HG02884 (cell line): ENCODE measurements at regions not wholly inside any gene's neighbourhood (a gene's known extent, or its start where the extent isn't known, plus 50 kb on each side); places are given as distances from the start of the nearest gene placed in this dataset.
A peak's percentile ranks its signal among the peaks of the same experiment; 100 is the strongest.
"Not testable (repeated sequence)": the region's sequence is repeated elsewhere in the genome, so short reads cannot be mapped to it uniquely, and the experiment has no call there.

Source experiments
- ATAC-seq: cut with Tn5 transposase; IDR thresholded peaks from one replicate; pipeline ENCODE4 v1.9.1; 2021; ENCODE audit warnings: mild to moderate bottlenecking, moderate library complexity; ENCODE audit not compliant: unreplicated experiment

DNA sequence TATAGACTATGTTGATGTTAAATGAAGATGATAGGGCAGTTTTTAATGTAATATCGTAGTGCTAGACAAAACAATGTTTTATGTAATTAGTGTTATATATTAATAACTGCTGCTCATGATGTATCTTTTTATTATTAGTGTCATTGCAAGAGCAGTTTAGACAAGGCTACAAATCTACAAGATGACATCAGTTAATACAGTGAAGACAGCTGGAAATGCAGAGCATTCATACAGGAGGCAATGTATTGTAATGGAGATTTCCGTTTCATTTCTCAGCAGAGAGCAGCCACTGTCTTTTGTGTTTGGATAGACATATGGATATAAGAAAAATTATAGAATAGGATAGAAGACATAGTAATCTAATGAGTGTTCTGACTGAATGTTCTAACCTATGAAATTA, 178.0 kb downstream of the FOXG1 start:
- ATAC-seq = no peak

DNA sequence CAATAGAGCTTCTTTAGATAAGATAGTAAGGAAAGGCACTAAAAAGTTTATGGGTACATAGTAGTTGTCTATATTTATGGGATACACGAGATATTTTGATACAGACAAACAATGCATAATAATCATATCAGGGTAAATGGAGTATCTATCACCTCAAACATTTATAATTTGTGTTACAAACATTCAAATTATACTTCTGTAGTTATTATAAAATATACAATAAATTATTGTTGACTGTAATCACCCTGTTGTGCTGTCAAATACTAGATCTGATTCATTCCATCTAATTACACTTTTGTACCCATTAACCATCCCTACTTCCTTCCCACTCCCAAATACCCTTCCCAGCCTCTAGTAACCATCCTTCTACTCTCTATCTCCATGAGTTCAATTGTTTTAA, 179.7 kb downstream of the FOXG1 start:
- ATAC-seq = no peak

DNA sequence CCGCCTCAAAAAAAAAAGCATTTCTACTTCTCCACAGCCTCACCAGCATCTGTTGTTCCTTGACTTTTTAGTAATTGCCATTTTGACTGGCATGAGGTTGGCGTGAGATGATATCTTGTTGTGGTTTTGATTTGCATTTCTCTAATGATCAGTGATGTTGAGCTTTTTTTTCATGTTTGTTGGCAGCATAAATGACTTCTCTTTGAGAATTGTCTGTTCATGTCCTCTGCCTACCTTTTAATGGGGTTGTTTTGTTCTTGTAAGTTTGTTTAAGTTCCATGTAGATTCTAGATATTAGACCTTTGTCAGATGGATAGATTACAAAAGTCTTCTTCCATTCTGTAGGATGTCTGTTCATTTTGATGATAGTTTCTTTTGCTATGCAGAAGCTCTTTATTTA, 182.9 kb downstream of the FOXG1 start:
- ATAC-seq = no peak

DNA sequence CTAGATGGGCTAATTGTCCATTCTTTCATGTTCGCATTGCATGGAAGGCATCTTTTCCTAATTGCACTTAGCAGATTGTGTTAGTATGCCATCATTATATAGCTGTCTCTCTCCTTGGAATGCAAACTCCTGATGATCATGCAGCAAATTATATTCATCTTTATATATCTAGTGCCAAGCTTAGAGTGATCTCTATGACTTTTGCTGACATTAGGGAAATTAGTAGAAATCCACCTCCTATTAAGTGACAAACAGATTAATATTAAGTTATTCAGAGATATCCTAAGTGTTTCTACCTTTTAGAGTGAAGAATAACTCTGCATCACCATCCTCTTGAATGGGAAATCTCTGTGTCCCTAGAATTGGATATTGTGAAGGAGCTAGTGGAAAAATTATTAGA, 185.6 kb downstream of the FOXG1 start:
- ATAC-seq = no peak

DNA sequence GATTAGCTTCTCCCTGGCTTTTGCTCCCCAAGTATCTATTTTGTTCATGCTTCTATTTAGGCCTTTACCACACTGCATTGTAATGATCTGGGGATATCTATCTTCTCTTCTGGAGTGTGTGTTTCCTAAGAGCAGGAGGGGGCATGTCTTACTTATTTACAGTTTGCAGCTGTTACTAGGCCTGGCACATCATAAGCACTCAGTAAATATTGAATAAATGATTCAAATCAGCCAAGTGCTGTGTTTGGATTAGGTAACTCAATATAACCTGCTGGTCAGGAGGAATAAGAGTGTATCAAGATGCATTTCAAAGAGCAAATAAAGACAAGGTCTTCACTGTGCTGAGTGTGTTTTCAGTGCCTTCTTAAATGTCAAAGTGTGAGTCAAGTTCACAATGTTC, 186.1 kb downstream of the FOXG1 start:
- ATAC-seq = no peak

GRCh38 chr14:28953973-28954372, 187.4 kb downstream of the FOXG1 start:
- ATAC-seq = no peak

DNA sequence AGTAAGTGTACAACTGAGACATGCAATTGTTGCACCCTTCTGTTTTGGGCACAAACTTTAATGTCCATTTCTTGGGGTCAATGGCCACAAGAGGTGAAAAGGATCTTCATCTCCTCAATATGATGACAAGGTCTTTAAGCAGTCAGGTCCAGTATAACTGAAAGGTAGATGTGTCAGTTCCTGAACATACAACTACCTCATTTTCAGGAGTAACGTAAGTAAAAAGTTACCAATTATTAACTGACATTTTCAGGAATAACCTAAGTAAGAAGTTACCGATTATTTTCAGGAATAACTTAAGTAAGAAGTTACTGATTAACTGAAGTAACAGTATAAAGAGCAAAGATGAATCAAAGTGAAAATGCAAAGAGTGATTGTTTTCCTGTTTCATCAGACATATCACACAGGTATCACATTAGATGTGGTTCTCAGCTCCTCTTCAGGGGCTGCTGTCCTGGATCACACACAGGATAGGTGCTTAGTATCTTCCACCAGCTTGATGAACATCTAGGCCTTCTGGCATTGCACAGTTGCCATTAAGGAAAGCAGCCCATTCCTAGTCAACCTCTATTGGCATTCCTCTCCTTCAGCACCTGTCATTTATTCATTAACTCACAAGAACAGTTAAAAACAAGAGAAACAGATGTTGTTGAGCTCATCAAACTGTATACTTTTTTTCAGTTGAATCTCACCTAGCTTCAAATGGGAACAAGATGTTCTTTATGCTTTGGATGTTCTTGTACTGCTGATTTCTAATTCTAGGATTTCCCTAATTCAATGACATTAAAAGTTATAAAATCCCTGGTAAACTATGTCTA, 200.0 kb downstream of the FOXG1 start:
- ATAC-seq = peak; percentile 50

- no peak for ATAC-seq
Observed at GRCh38 chr14:28975084-28975483, 208.5 kb downstream of the FOXG1 start.

DNA sequence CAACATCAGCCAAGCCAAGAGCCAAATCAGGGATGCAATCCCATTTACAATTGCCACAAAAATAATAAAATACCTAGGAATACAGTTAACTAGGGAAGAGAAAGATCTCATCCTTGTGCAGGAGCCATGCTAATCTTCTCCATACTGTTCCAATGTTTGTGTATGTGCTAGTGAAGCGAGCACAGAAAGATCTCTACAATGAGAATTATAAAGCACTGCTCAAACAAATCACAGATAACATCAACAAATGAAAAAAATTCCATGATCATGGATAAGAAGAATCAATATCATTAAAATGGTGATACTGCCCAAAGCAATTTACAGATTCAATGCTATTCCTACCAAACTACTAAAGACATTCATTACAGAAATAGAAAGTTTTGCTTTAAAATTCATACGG, 215.6 kb downstream of the FOXG1 start:
- ATAC-seq = no peak

GRCh38 chr14:28983279-28983678, 216.7 kb downstream of the FOXG1 start:
- no peak for ATAC-seq

DNA sequence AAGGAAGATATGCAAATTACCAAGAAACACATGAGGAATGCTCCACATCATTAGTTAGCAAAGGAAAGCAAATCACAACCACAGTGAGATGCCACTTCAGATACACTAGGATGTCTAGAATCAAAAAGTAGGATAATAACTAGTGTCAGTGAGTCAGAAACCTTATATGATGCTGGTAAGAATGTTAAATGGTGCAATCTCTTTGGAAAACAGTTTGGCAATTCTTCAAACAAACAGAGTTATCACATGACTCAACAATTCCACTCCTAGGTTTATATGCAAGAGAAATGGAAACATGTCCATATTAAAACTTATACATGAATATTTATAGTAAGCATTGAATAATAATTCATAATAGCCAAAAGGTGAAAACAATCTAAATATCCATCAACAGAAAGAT, 220.9 kb downstream of the FOXG1 start:
- ATAC-seq = no peak

- ATAC-seq = not testable (repeated sequence)
Observed at GRCh38 chr14:28997196-28997595, 230.6 kb downstream of the FOXG1 start.

GRCh38 chr14:28999656-29000055, 233.1 kb downstream of the FOXG1 start:
- ATAC-seq = no peak

DNA sequence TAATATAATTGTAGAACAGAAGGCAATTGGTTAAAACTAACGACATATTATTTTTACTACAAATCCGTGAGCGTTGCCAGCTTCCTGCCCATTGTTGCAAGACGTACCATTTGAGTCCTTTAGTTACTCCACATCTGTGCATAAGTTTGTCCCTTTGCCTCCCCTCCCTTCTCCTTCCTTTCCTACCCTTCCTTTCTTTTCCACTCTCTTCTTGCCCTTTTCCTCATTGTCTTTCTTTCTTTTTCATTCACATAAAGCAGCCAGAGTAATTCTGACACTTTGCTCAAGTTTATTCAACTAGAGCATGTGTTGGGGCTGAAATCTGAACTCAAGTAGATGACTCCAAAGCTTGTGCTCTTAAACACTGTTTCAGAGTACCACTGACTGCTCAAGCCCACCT, 239.1 kb downstream of the FOXG1 start:
- ATAC-seq = no peak

DNA sequence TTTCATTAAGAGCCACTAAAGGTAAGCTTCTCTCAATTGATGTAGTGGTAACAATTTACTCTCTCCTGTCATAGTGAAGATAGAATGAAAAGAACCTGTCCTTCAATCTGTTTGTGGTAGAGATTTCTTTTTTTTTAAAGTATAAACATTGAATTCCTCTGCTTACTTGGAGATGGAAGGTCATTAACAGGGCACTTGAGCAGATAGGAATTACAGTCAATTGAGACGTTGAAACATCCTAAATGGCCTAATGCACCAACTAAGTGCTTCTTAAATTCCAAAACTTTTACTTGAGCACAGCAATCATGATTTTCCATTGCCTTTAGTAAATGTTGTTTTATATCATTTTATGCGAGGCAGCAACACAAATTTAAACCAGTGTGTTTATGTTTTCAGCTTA, 241.4 kb downstream of the FOXG1 start:
- ATAC-seq = no peak

GRCh38 chr14:29016050-29016900, 249.7 kb downstream of the FOXG1 start:
- no peak for ATAC-seq

- not testable (repeated sequence) for ATAC-seq
Observed at GRCh38 chr14:29023505-29023904, 256.9 kb downstream of the FOXG1 start.

DNA sequence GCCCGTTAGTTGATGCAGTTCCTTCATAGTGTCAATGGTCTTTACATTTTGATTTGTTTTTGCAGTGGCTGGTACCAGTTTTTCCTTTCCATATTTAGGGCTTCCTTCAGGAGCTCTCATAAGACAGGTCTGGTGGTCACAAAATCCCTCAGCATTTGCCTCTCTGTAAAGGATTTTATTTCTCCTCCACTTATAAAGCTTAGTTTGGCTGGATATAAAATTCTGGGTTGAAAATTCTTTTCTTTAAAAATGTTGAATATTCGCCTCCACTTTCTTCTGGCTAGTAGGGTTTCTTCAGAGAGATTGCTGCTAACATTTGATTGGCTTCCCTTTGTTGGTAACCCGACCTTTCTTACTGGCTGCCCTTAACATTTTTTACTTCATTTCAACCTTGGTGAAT, 260.9 kb downstream of the FOXG1 start:
- not testable (repeated sequence) for ATAC-seq

DNA sequence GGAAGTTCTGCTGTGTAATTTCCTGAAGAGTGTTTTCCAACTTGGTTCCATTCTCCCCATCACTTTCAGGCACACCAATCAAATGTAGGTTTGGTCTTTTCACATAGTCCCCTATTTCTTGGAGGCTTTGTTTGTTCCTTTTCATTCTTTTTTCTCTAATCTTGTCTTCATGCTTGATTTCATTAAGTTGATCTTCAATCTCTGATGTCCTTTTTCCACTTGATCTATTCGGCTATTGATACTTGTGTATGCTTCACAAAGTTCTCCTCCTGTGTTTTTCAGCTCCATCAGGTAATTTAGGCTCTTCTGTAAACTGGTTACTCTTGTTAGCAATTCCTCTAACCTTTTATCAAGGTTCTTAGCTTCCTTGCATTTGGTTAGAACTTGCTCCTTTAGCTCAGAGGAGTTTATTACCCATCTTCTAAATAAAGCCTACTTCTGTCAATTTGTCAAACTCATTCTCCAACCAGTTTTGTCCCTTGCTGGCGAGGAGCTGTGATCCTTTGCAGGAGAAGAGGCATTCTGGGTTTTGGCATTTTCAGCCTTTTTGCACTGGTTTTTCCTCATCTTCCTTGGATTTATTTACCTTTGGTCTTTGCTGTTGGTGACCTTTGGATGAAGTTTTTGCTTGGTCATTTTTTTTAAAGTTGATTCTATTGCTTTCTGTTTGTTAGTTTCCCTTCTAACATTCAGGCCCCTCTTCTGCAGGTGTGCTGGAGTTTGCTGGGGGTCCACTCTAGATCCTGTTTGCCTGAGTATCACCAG, 261.5 kb downstream of the FOXG1 start:
- not testable (repeated sequence) for ATAC-seq

DNA sequence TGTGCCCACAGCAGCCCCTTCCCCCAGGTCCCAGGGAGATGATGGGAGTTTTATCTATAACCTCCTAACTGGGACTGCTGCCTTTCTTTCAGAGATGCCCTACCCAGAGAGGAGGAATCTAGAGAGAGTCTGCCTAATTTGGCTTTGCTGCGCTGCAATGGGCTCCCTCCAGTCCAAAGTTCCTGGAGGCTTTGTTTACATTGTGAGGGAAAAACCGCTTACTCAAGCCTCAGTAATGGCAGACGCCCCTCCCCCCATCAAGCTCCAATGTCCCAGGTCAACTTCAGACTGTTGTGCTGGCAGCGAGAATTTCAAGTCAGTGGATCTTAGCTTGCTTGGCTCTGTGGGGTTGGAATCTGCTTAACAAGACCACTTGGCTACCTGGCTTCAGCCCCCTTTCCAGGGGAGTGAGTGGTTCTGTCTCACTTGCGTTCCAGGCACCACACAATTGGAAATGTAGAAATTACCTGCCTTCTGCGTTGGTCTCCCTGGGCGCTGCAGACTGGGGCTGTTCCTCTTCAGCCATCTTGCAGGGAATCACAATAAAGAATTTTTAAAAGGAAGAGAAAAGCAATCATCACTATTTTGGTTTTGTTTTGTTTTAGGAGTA, 262.5 kb downstream of the FOXG1 start:
- no peak for ATAC-seq

DNA sequence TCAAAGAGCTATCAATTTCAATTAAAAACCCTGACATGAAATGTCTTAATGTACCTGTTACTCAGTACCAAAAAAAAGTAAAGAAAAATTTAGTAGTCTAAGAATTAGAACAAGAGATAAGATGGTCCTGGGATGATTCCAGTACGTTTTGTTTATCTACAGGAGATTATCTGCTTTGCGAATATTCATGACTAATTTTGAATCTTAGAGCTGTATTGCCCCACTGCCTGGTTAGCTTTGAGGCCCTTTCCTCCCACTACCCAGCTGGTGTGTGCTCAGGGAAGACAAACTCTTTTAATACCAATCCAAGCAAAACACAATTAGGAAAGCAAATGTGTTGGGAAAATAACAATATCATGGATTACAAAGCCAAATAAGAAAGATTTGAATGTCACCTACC, 263.5 kb downstream of the FOXG1 start:
- ATAC-seq = no peak
